ENCODE measurements at regions not wholly inside any gene's neighbourhood (a gene's known extent, or its start where the extent isn't known, plus 50 kb on each side); places are given as distances from the start of the nearest gene placed in this dataset.

- TF ChIP-seq RARB (CRISPR knock-in tag; IDR thresholded peaks at IDR 0.05) (no peak), ZNF70 (CRISPR knock-in tag; IDR thresholded peaks at IDR 0.05) (no peak), ZFP3 (CRISPR knock-in tag; IDR thresholded peaks at IDR 0.05) (no peak), CREB5 (CRISPR knock-in tag; IDR thresholded peaks at IDR 0.05; ENCODE audit: low read depth) (no peak), TCF4 (CRISPR knock-in tag; IDR thresholded peaks at IDR 0.05; ENCODE audit: borderline replicate concordance) (no peak)
These were observed 77.3 kb upstream of the ANO6 start for GRCh38 chr12:45138609-45139008.

Measured in SK-N-SH treated with all-trans-retinoic acid at 6 μM for 48 hours (cell line).